Glutamatergic neuron (in vitro differentiated cells): ENCODE measurements at regions not wholly inside any gene's neighbourhood (a gene's known extent, or its start where the extent isn't known, plus 50 kb on each side); places are given as distances from the start of the nearest gene placed in this dataset.
A peak's percentile ranks its signal among the peaks of the same experiment; 100 is the strongest.

Experiments used
- DNase-seq: peaks from one replicate; pipeline ENCODE4 v3.0.0; 2022
- H3K27ac Mint-ChIP-seq: one replicate; pipeline ENCODE4 v1.8.0; 2020; ENCODE audit warnings: mild to moderate bottlenecking, mixed read lengths, inconsistent platforms; ENCODE audit not compliant: unreplicated experiment
- H3K27me3 Mint-ChIP-seq: one replicate; pipeline ENCODE4 v1.8.0; 2020; ENCODE audit warnings: mild to moderate bottlenecking, moderate library complexity, mixed read lengths, inconsistent platforms; ENCODE audit not compliant: unreplicated experiment
- H3K36me3 Mint-ChIP-seq: one replicate; pipeline ENCODE4 v1.8.0; 2020; ENCODE audit warnings: mild to moderate bottlenecking, mixed read lengths, inconsistent platforms; ENCODE audit not compliant: unreplicated experiment
- H3K4me1 Mint-ChIP-seq: one replicate; pipeline ENCODE4 v1.8.0; 2020; ENCODE audit warnings: mild to moderate bottlenecking, low read depth, mixed read lengths, inconsistent platforms; ENCODE audit not compliant: unreplicated experiment
- H3K4me3 Mint-ChIP-seq: one replicate; pipeline ENCODE4 v1.8.0; 2020; ENCODE audit warnings: mild to moderate bottlenecking, mixed read lengths, inconsistent platforms; ENCODE audit not compliant: unreplicated experiment
- H3K9me3 Mint-ChIP-seq: one replicate; pipeline ENCODE4 v1.8.0; 2020; ENCODE audit warnings: mild to moderate bottlenecking, moderate library complexity, mixed read lengths, inconsistent platforms; ENCODE audit not compliant: unreplicated experiment
- CTCF ChIP-seq: fragments of 200-600 bp; sonication (generic); IDR thresholded peaks from one replicate; pipeline ENCODE4 v1.5.0; 2021; ENCODE audit not compliant: partially characterized antibody, unreplicated experiment

- no peak overlapping the region for H3K4me3 Mint-ChIP-seq
- DNase-seq: no peak
- peaks cover 67% of the 10 kb centered on the region for H3K4me1 Mint-ChIP-seq
- no peak overlapping the region for H3K27ac Mint-ChIP-seq
- peaks cover 7% of the 10 kb centered on the region for H3K27me3 Mint-ChIP-seq
- H3K36me3 Mint-ChIP-seq: no peaks in the 10 kb centered on the region
- peaks cover 24% of the 10 kb centered on the region for H3K9me3 Mint-ChIP-seq
- TF ChIP-seq CTCF: no peak
Measured at GRCh38 chr5:72651109-72651508, 143.9 kb upstream of the ZNF366 start.

DNA sequence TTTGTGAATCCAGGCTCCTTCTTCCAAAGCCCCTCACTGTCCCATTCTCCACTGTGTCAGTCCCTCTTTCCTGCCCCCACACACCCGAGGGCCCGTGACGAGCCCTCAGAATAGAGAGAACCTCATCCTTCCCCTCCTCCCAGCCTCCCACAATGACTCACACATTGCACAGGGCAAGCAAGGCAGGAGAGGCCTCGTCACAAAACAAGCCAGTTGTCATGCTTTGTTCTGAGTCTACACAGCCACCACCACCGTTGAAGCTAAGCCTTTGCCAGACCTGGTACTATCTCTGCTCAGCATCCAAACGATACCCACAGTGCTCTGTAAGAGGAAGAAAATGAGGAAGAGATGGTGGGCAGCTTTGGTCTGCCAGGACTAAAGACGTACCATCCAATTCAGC is 142.2 kb upstream of the ZNF366 start:
- H3K27me3 Mint-ChIP-seq: peaks cover 5% of the 10 kb centered on the region
- no peak for TF ChIP-seq CTCF
- peak overlapping the region; percentile 6 for H3K27ac Mint-ChIP-seq
- H3K9me3 Mint-ChIP-seq: peaks cover 18% of the 10 kb centered on the region
- H3K36me3 Mint-ChIP-seq: no peaks in the 10 kb centered on the region
- DNase-seq: no peak
- H3K4me3 Mint-ChIP-seq: no peak overlapping the region
- peaks cover 53% of the 10 kb centered on the region for H3K4me1 Mint-ChIP-seq

- DNase-seq: no peak
- Mint-ChIP-seq H3K36me3 (no peaks in the 10 kb centered on the region), H3K9me3 (peaks cover 9% of the 10 kb centered on the region), H3K4me3 (no peak overlapping the region), H3K4me1 (peaks cover 44% of the 10 kb centered on the region), H3K27me3 (no peaks in the 10 kb centered on the region), H3K27ac (no peak overlapping the region)
- TF ChIP-seq CTCF: no peak
Measured at GRCh38 chr5:72648480-72648879, 141.3 kb upstream of the ZNF366 start.

DNA sequence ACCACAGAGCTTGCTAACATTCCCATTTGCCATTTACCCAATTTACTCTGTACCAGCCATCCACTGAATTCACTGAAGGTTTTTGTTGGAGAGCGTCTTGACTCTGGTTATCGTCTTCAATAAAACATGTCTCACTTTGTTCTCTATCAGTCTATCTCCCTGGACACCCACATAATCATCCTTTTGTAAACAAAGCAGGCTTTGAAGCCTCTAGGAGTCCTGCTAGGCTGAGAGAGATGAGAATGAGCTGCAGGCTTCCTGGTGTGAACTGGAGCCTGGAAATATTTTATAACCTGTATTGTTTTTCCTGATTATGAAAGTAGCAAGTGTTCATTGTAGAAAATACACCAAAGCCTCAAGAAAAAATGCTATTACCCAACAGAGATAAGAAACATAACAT is 140.6 kb upstream of the ZNF366 start:
- Mint-ChIP-seq H3K9me3 (peaks cover 4% of the 10 kb centered on the region), H3K36me3 (no peaks in the 10 kb centered on the region), H3K4me3 (no peak overlapping the region), H3K27ac (no peak overlapping the region), H3K4me1 (peaks cover 37% of the 10 kb centered on the region), H3K27me3 (no peaks in the 10 kb centered on the region)
- DNase-seq: no peak
- no peak for TF ChIP-seq CTCF

GRCh38 chr5:72646246-72646866 is 139.1 kb upstream of the ZNF366 start:
- no peaks in the 10 kb centered on the region for H3K9me3 Mint-ChIP-seq
- H3K4me3 Mint-ChIP-seq: no peak overlapping the region
- no peak for TF ChIP-seq CTCF
- DNase-seq: no peak
- H3K27ac Mint-ChIP-seq: no peak overlapping the region
- H3K36me3 Mint-ChIP-seq: no peaks in the 10 kb centered on the region
- no peaks in the 10 kb centered on the region for H3K27me3 Mint-ChIP-seq
- H3K4me1 Mint-ChIP-seq: peaks cover 25% of the 10 kb centered on the region
